GM18526 (cell line): ENCODE measurements at regions not wholly inside any gene's neighbourhood (a gene's known extent, or its start where the extent isn't known, plus 50 kb on each side); places are given as distances from the start of the nearest gene placed in this dataset.

Source experiments
- POLR2A ChIP-seq: IDR thresholded peaks from 3 replicates; pipeline ENCODE4 v1.6.1; 2011; ENCODE audit not compliant: insufficient read length; ENCODE audit errors: extremely low read depth

DNA sequence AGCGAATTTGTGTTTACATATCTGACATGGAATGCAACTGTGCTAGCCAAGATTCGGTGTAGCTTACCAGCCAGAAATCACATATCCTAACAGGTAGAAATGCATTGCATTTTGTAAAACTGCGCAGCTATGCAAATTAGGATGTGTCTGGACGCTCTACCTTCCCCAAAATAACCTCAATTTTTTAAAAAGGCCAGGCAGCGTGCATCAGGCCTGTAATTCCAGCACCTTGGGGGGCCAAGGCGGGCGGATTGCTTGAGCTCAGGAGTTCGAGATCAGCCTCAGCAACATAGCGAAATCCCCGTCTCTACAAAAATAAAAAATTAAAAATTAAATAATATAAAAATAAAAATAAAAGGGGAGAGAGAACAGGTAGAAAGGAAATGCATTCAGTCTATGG lies 305.0 kb downstream of the TYW1 start:
- no peak for TF ChIP-seq POLR2A

DNA sequence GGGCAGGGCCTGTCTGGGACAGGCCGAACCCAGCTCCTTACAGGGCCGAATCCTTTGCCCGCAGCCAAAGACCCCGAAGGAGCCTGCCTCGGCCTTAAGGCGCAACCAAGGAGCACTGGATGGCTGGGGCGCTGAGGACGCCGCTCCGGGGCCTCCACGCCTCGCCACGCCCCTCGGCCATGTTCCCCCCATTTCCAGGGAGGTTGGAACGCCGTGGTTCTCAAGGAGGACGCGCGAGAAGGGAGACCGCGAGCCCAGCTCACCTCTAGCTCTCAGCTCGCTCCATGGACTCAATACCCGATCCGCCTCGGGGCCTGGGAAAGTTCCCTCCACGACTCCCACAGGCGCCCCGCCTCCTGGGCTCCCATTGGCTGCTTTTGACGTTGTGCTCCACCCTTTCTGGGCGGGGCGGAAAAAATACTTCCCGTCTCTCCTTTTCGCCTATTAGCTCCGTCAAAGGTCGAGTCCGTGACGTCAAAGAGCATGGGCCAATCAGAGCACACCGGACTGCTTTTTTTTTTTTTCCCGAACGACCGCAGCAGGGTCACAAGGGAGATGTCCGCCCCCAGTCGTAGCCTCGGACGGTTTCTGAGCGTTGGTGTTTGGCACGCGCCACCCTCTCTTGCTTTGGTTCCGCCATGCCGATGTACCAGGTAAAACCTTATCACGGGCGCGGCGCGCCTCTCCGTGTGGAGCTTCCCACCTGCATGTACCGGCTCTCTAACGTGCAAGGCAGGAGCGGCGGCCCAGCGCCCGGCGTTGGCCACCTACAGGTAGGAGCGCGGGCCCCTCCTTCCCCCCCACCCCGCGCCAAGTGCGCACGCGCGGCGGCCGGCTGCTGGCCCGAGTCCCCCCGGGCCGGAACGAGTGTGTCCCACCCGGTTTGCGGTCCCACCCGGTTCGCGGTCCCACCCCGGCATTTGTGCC lies 305.7 kb downstream of the TYW1 start:
- TF ChIP-seq POLR2A, result peak; percentile 76

DNA sequence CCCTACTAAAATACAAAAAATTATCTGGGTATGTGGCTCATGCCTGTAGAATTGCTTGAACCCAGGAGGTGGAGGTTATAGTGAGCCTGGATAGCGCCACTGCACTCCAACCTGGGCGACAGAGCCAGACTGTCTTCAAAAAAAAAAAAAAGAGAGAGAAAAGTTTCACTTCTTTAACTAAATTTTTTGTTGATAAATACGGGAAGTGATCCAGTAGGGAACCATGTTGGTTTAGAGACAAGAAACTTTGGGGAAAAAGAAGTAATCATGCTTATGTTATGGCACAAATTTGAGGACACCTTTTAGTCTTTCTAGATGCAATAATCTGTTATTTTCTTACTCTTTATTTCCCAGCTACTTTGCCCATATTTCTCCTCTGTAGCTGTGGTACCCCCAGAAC lies 309.7 kb downstream of the TYW1 start:
- TF ChIP-seq POLR2A, result no peak

- no peak for TF ChIP-seq POLR2A
Observed at GRCh38 chr7:67309764-67310549, 313.3 kb downstream of the TYW1 start.

DNA sequence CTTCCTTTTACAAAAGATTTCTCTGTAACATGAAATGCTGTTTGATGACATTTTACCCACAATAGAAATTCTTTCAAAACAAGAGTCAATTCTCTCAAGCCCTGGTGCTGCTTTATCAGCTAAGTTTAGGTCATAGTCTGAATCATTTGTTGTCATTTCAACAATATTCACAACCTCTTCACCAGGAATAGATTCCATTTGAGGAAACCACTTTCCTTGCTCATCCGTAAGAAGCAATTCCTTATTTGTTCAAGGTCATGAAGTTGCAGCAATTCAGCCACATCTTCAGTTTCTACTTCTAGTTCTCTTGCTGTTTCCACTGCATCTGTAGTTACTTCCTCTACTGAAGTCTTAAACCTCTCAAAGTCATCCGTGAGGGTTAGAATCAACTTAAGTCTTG lies 315.3 kb downstream of the TYW1 start:
- TF ChIP-seq POLR2A, result no peak

DNA sequence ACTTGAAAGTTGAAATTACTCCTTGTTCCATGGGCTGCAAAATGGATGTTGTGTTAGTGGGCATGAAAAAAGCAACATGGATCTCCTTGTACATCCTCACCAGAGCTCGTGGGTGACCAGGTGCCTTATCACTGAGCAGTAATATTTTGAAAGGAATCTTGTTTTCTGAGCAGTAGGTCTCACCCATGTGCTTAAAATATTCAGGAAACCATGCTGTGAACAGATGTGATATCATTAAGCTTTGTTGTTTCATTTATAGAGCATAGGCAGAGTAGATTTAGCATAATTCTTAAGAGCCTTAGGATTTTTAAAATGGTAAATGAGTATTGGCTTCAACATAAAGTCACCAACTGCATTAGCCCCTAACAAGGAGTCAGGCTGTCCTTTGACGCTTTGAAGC lies 316.6 kb downstream of the TYW1 start:
- no peak for TF ChIP-seq POLR2A

- TF ChIP-seq POLR2A, result no peak
Observed at GRCh38 chr7:67341153-67341768, 344.6 kb downstream of the TYW1 start.

DNA sequence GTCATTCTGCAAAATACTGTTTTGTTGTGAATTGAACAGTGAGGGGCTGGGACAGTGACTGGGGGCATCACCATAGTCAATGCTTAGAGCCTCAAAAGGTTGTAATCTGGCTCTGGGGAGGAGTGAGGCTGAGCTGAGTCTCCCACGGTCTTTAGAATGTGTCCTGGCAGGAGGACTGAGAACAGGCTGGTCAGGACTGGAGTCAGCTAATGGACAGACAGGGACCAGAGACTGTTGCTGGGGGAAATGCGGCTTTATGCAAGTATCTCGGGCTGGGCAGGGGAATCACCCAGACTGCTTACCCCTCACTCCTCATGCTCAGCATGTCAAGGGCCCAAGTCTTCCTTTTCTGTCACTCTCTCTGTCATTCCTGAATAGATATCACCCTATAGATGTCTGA lies 346.5 kb downstream of the TYW1 start:
- no peak for TF ChIP-seq POLR2A

DNA sequence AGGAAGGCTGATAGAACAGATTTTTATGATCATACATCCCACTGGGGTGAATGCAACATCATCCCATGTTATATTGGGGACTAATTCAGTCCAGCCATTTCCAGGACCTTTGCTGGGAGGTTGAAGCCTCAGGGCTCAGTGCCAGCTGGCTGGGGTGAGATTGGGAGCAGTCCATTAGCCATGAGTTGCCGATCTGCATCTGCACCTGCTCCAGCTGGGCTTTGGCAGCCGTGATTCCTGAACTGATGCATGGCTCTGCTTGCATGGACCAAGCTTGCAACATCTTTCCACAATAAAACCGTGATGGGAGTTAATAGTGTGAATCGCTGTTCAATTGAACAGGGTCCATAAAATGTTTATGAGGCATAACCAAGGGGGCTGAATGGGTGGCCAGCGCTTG lies 346.9 kb downstream of the TYW1 start:
- no peak for TF ChIP-seq POLR2A

GRCh38 chr7:67344481-67345193 lies 348.0 kb downstream of the TYW1 start:
- no peak for TF ChIP-seq POLR2A

GRCh38 chr7:67346126-67346525 lies 349.5 kb downstream of the TYW1 start:
- TF ChIP-seq POLR2A, result no peak

- TF ChIP-seq POLR2A, result no peak
Observed at GRCh38 chr7:67346876-67347275, 350.2 kb downstream of the TYW1 start.

DNA sequence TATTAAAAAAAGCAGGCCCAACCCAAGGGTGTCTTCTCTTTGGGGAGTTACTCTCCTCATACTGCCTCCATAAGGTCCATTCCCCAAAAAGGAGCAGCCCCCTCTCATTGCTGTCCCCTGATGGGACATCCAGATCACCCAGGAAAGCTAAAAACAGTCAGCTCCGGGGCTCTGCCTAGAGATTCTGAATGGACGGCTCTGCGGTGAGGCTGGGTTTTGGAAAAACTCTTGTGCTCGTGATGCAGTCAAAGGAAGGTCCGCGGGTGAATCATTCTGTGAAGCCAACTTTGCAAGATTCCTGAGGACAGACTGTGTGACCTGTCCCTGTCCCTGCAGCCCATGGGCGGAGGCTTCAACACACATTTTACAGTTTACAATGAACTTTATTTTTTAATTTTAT lies 351.5 kb downstream of the TYW1 start:
- no peak for TF ChIP-seq POLR2A

DNA sequence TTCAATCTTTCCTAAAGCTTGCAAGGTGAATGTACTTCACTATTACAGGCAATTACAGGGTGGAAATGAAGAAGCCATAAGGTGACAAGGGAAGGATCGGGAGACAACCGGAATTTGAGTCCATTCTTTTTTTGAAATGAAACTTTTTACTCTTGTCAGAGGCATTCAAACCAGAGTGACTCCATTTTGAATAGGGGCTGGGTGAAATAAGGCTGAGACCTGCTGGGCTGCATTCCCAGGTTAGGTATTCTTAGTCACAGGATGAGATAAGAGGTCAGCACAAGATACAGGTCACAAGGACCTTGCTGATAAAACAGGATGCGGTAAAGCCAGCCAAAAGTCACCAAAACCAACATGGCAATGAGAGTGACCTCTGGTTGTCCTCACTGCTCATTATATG lies 363.3 kb downstream of the TYW1 start:
- no peak for TF ChIP-seq POLR2A

DNA sequence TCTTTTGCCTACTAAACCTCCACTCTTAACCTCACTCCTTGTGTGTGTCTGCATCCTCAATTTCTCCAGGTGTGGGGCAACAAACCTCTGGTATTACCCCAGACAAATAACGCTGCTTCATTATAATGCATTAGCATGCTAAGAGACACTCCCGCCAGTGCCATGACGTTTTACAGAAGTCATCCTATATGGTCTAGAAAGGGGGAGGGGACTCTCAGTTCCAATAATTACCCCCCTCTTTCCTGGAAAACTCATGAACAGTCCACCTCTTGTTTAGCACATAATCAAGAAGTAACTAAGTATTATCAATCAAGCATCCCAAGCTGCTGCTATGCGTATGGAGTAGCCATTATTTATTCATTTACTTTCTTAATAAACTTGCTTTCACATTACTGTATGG lies 364.5 kb downstream of the TYW1 start:
- no peak for TF ChIP-seq POLR2A

GRCh38 chr7:67364441-67365017 lies 367.9 kb downstream of the TYW1 start:
- no peak for TF ChIP-seq POLR2A
